ENCODE measurements at regions not wholly inside any gene's neighbourhood (a gene's known extent, or its start where the extent isn't known, plus 50 kb on each side); places are given as distances from the start of the nearest gene placed in this dataset.

DNA sequence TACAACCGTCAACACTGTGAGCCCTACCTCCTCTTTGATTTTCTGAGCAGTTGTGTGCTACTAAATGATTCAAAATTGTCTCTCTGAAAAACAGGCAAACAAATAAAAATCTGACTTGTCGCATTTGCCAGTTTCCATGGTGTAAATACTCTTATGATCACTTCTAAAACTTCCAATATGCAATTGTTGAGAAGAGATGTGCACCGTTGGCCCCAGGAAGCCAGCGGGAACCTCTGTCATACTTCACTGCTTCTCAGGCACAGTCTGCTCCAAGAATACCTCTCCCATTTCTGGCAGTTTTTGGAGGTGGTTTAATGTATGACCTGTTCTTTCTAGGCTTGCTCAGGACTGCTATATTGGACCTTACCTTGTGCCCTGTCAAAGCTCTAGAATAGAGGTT lies 196.0 kb upstream of the NCAM2 start:
- ChIA-PET POLR2A (no interaction called here), CTCF (no interaction called here)

DNA sequence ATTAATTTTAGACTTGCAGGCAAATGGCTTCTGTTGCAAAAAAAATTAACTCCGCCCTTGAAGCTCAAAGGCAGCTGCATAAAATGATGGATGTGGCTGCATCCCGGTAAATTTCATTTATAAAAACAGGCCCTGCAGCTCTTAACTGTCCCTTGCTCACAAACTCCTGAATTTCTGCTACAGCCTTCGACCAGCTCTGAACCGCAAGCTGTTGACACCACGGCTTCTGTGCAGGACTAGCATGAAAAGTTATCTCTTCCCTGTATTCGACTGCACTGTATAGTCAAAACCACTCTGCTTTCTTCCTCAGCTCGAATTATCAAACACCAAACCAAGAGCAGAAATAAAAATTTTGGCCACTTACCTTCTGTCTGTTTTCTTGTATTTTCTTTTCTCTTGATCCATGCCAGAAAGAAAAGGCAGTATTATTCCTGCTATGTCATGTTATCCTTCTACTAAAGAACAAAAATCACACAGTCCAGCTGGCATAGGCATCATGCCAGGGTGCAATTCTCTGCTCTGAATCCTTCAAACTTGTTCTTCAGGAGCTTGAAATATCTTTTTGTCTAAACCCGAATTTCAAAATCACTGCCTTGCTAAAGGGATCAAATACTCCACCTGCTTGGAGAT lies 195.5 kb upstream of the NCAM2 start:
- ChIA-PET POLR2A (no interaction called here), CTCF (no interaction called here)

More for the DNA sequence above, 196.0 kb upstream of the NCAM2 start:
- Histone ChIP-seq H3K9me3 (ENCODE audit: control insufficient read depth, insufficient read depth, low read length) (peaks cover 15% of the 10 kb centered on the region), H3K4me3 (ENCODE audit: low read depth, low read length) (no peak overlapping the region), H3K27ac (ENCODE audit: low read depth, low read length) (no peak overlapping the region), H3K27me3 (ENCODE audit: control insufficient read depth, insufficient read depth, low read length) (no peaks in the 10 kb centered on the region)
- no peak for TF ChIP-seq CTCF (IDR thresholded peaks at IDR 0.05; ENCODE audit: low read depth, low read length)
- DNase-seq (ENCODE audit: low read depth, low spot score) = no peak

DNA sequence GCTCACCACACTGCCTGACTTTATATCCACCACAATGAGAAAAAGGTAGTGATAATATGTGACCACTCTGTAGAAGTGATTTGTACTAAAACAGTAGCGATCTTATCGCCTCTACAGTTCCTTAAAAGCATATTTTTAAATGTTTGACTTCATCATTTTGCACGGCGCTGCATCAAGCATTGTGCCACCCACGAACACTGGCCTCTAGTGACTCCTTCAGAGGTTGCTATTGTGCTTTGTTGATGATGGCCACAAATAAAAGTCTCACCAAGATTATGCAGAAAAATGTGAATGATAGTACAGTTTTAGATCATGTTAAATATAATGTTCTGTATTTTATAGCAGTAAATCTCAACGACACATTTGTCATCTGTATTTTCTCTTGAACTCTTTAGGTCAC lies 186.5 kb upstream of the NCAM2 start:
- POLR2A ChIA-PET = no interaction called here
- CTCF ChIA-PET = no interaction called here
- no peak overlapping the region for H3K27ac ChIP-seq (ENCODE audit: low read depth, low read length)
- no peaks in the 10 kb centered on the region for H3K27me3 ChIP-seq (ENCODE audit: control insufficient read depth, insufficient read depth, low read length)
- H3K9me3 ChIP-seq (ENCODE audit: control insufficient read depth, insufficient read depth, low read length) = peaks cover 18% of the 10 kb centered on the region
- no peak for TF ChIP-seq CTCF (IDR thresholded peaks at IDR 0.05; ENCODE audit: low read depth, low read length)
- H3K4me3 ChIP-seq (ENCODE audit: low read depth, low read length) = no peak overlapping the region
- DNase-seq (ENCODE audit: low read depth, low spot score) = no peak

More for the DNA sequence above, 195.5 kb upstream of the NCAM2 start:
- Histone ChIP-seq H3K27ac (ENCODE audit: low read depth, low read length) (no peak overlapping the region), H3K27me3 (ENCODE audit: control insufficient read depth, insufficient read depth, low read length) (no peaks in the 10 kb centered on the region), H3K4me3 (ENCODE audit: low read depth, low read length) (no peak overlapping the region), H3K9me3 (ENCODE audit: control insufficient read depth, insufficient read depth, low read length) (peaks cover 17% of the 10 kb centered on the region)
- TF ChIP-seq CTCF (IDR thresholded peaks at IDR 0.05; ENCODE audit: low read depth, low read length) = no peak
- no peak for DNase-seq (ENCODE audit: low read depth, low spot score)

DNA sequence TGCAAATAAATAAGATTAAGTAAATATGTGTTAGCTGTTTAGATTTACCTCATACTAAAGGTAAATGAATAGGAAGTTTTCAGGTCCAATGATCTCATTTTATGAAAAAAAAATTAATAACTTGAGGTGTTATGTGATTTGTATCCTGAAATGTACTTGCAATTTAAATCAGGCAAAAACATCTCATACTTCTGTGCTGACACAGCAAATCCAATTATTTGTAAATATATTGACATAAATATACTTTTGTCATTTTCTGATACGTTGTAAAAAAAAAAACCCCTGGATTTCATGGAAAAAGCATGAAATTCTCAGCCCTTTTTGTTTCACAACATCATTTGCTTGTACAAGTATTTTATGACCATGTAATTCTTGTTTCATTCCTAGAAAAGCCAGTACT lies 184.1 kb upstream of the NCAM2 start:
- no peak overlapping the region for H3K27ac ChIP-seq (ENCODE audit: low read depth, low read length)
- H3K4me3 ChIP-seq (ENCODE audit: low read depth, low read length) = no peak overlapping the region
- peaks cover 17% of the 10 kb centered on the region for H3K9me3 ChIP-seq (ENCODE audit: control insufficient read depth, insufficient read depth, low read length)
- POLR2A ChIA-PET = no interaction called here
- no peak for DNase-seq (ENCODE audit: low read depth, low spot score)
- TF ChIP-seq CTCF (IDR thresholded peaks at IDR 0.05; ENCODE audit: low read depth, low read length) = no peak
- no peaks in the 10 kb centered on the region for H3K27me3 ChIP-seq (ENCODE audit: control insufficient read depth, insufficient read depth, low read length)
- CTCF ChIA-PET = no interaction called here

GRCh38 chr21:20822666-20823065 lies 175.5 kb upstream of the NCAM2 start:
- TF ChIP-seq CTCF (IDR thresholded peaks at IDR 0.05; ENCODE audit: low read depth, low read length) = no peak
- no peaks in the 10 kb centered on the region for H3K27me3 ChIP-seq (ENCODE audit: control insufficient read depth, insufficient read depth, low read length)
- POLR2A ChIA-PET = no interaction called here
- peaks cover 3% of the 10 kb centered on the region for H3K9me3 ChIP-seq (ENCODE audit: control insufficient read depth, insufficient read depth, low read length)
- no peak overlapping the region for H3K27ac ChIP-seq (ENCODE audit: low read depth, low read length)
- H3K4me3 ChIP-seq (ENCODE audit: low read depth, low read length) = no peak overlapping the region
- CTCF ChIA-PET = no interaction called here
- no peak for DNase-seq (ENCODE audit: low read depth, low spot score)

Data from AG04450 (cell line).